ENCODE measurements at regions not wholly inside any gene's neighbourhood (a gene's known extent, or its start where the extent isn't known, plus 50 kb on each side); places are given as distances from the start of the nearest gene placed in this dataset.

GRCh38 chr2:107727318-107727717, 99.4 kb upstream of the RGPD4 start:
- Mint-ChIP-seq H3K27me3 (ENCODE audit: low read depth, poor library complexity) (peaks cover 8% of the 10 kb centered on the region), H3K36me3 (ENCODE audit: low read depth) (no peaks in the 10 kb centered on the region), H3K4me1 (no peaks in the 10 kb centered on the region), H3K27ac (no peak overlapping the region), H3K4me3 (no peak overlapping the region), H3K9me3 (no peaks in the 10 kb centered on the region)
- TF ChIP-seq, protein P1, sequence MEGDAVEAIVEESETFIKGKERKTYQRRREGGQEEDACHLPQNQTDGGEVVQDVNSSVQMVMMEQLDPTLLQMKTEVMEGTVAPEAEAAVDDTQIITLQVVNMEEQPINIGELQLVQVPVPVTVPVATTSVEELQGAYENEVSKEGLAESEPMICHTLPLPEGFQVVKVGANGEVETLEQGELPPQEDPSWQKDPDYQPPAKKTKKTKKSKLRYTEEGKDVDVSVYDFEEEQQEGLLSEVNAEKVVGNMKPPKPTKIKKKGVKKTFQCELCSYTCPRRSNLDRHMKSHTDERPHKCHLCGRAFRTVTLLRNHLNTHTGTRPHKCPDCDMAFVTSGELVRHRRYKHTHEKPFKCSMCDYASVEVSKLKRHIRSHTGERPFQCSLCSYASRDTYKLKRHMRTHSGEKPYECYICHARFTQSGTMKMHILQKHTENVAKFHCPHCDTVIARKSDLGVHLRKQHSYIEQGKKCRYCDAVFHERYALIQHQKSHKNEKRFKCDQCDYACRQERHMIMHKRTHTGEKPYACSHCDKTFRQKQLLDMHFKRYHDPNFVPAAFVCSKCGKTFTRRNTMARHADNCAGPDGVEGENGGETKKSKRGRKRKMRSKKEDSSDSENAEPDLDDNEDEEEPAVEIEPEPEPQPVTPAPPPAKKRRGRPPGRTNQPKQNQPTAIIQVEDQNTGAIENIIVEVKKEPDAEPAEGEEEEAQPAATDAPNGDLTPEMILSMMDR (IDR thresholded peaks at IDR 0.05): no peak
- DNase-seq: no peak

GRCh38 chr2:107728586-107728985, 98.1 kb upstream of the RGPD4 start:
- Mint-ChIP-seq H3K36me3 (ENCODE audit: low read depth) (no peaks in the 10 kb centered on the region), H3K9me3 (no peaks in the 10 kb centered on the region), H3K4me3 (no peak overlapping the region), H3K27me3 (ENCODE audit: low read depth, poor library complexity) (peaks cover 8% of the 10 kb centered on the region), H3K4me1 (no peaks in the 10 kb centered on the region), H3K27ac (no peak overlapping the region)
- TF ChIP-seq, protein P1 (IDR thresholded peaks at IDR 0.05): no peak
- DNase-seq: no peak

DNA sequence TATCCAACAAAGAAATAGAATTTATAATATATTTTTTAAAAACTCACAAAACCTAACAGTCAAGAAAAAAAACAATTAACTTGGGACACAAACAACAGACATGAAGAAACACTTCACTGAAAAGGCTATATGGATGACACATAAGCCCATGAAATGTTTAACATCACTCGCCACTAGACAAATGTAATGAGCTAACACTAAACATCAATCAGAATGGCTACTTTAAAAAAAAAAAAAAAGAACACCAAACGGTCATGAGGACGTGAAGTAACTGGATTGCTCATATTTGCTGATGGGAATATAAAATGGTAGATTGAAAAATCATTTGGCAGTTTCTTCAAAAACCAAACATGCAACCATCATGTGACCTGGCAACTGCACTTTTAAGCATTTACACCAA, 97.3 kb upstream of the RGPD4 start:
- H3K4me1 Mint-ChIP-seq: no peaks in the 10 kb centered on the region
- H3K27ac Mint-ChIP-seq: no peak overlapping the region
- no peaks in the 10 kb centered on the region for H3K9me3 Mint-ChIP-seq
- peaks cover 9% of the 10 kb centered on the region for H3K27me3 Mint-ChIP-seq (ENCODE audit: low read depth, poor library complexity)
- H3K36me3 Mint-ChIP-seq (ENCODE audit: low read depth): no peaks in the 10 kb centered on the region
- no peak overlapping the region for H3K4me3 Mint-ChIP-seq
- TF ChIP-seq, protein P1 (IDR thresholded peaks at IDR 0.05): no peak
- DNase-seq: no peak

- H3K4me1 Mint-ChIP-seq: no peaks in the 10 kb centered on the region
- TF ChIP-seq, protein P1 (IDR thresholded peaks at IDR 0.05): no peak
- DNase-seq: no peak
- H3K4me3 Mint-ChIP-seq: no peak overlapping the region
- no peaks in the 10 kb centered on the region for H3K9me3 Mint-ChIP-seq
- no peak overlapping the region for H3K27ac Mint-ChIP-seq
- peaks cover 21% of the 10 kb centered on the region for H3K27me3 Mint-ChIP-seq (ENCODE audit: low read depth, poor library complexity)
- H3K36me3 Mint-ChIP-seq (ENCODE audit: low read depth): no peaks in the 10 kb centered on the region
These were observed 95.8 kb upstream of the RGPD4 start for GRCh38 chr2:107730898-107731297.

DNA sequence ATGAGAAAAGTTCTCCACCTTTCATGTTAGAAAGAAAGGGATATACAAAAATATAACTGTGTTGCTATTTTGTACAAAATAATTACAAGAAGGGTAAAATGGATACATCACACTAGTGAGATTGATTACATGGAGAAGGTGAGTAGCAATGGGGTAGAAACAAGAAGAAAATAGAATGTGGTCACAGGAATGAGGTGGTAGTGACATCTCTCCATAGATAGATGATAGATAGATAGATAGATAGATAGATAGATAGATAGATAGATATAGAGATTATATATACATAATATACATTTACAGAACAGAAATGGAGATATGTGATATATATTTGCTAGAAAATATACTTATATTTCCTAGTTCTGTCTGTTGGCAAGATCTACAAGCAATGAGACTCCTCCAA, 95.3 kb upstream of the RGPD4 start:
- Mint-ChIP-seq H3K4me3 (no peak overlapping the region), H3K9me3 (no peaks in the 10 kb centered on the region), H3K36me3 (ENCODE audit: low read depth) (no peaks in the 10 kb centered on the region), H3K27me3 (ENCODE audit: low read depth, poor library complexity) (peaks cover 27% of the 10 kb centered on the region), H3K4me1 (no peaks in the 10 kb centered on the region), H3K27ac (no peak overlapping the region)
- TF ChIP-seq, protein P1 (IDR thresholded peaks at IDR 0.05): no peak
- no peak for DNase-seq

DNA sequence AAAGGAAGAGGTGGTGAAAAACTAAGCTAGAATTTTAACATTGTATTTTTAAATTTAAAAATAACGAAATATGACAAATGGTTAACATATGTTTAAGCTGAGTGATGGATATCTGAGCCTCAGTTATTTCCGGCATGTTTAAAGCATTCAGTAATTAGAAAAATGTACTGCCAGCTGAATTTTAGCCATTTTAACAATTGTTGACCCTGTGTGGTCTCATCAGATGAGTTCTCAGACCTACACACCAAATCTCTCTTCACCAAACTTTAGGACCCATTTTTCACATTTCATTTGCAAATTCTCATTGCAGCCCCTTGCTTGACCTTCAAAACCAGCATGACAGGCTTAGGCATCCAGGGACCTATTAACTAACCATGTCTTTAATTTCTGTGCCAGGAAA, 91.5 kb upstream of the RGPD4 start:
- DNase-seq: no peak
- H3K4me1 Mint-ChIP-seq: peaks cover 16% of the 10 kb centered on the region
- no peak overlapping the region for H3K27ac Mint-ChIP-seq
- H3K4me3 Mint-ChIP-seq: no peak overlapping the region
- TF ChIP-seq, protein P1 (IDR thresholded peaks at IDR 0.05): no peak
- no peaks in the 10 kb centered on the region for H3K36me3 Mint-ChIP-seq (ENCODE audit: low read depth)
- peaks cover 4% of the 10 kb centered on the region for H3K9me3 Mint-ChIP-seq
- H3K27me3 Mint-ChIP-seq (ENCODE audit: low read depth, poor library complexity): peaks cover 41% of the 10 kb centered on the region

Measured in nephron progenitor cell (in vitro differentiated cells).